ENCODE measurements at regions not wholly inside any gene's neighbourhood (a gene's known extent, or its start where the extent isn't known, plus 50 kb on each side); places are given as distances from the start of the nearest gene placed in this dataset.
A peak's percentile ranks its signal among the peaks of the same experiment; 100 is the strongest.

- peak; percentile 30 to 32 for DNase-seq
- intact Hi-C loops (cut with DNase I) = no loop called here
- 44 to 63% methylated on average over 11 to 12 of the region's 12 CpGs for WGBS, 2 donors
- no peaks in the 10 kb centered on the region for H3K27me3 ChIP-seq
- no peak for TF ChIP-seq CTCF (IDR thresholded peaks at IDR 0.05)
- TF ChIP-seq POLR2A (IDR thresholded peaks at IDR 0.05) = no peak
- H3K36me3 ChIP-seq = no peaks in the 10 kb centered on the region
- H3K9me3 ChIP-seq = no peaks in the 10 kb centered on the region
- no peak overlapping the region for H3K4me3 ChIP-seq (replicated peaks in 1 of 3)
- H3K4me1 ChIP-seq = peaks cover 22 to 28% of the 10 kb centered on the region in 2 donors
- H3K27ac ChIP-seq = peak overlapping the region; percentile 55 to 89 (median 66)
Observed at GRCh38 chr2:555164-555922, 121.9 kb downstream of the TMEM18 start.

GRCh38 chr2:554444-554843, 122.8 kb downstream of the TMEM18 start:
- 48 to 55% methylated on average over 13 of the region's 13 CpGs for WGBS, 2 donors
- TF ChIP-seq CTCF (IDR thresholded peaks at IDR 0.05) (no peak), POLR2A (IDR thresholded peaks at IDR 0.05) (no peak)
- Histone ChIP-seq H3K9me3 (no peaks in the 10 kb centered on the region), H3K4me1 (peaks cover 22 to 34% of the 10 kb centered on the region in 2 donors), H3K27ac (peak overlapping the region; percentile 55 to 89 (median 66)), H3K36me3 (no peaks in the 10 kb centered on the region), H3K4me3 (replicated peaks in 1 of 3) (no peak overlapping the region), H3K27me3 (no peaks in the 10 kb centered on the region)
- DNase-seq = peak; percentile 68 to 80
- intact Hi-C loops (cut with DNase I) = no loop called here

- intact Hi-C loops (cut with DNase I) = no loop called here
- Histone ChIP-seq H3K27ac (no peak overlapping the region), H3K4me1 (peaks cover 22 to 37% of the 10 kb centered on the region in 2 donors), H3K36me3 (no peaks in the 10 kb centered on the region), H3K9me3 (no peaks in the 10 kb centered on the region), H3K27me3 (no peaks in the 10 kb centered on the region), H3K4me3 (replicated peaks in 1 of 3) (no peak overlapping the region)
- DNase-seq = no peak
- 79% methylated on average over 14 of the region's 14 CpGs for WGBS, 2 donors
- no peak for TF ChIP-seq POLR2A (IDR thresholded peaks at IDR 0.05)
Observed at GRCh38 chr2:552906-553305, 124.3 kb downstream of the TMEM18 start.

GRCh38 chr2:551621-552020, 125.6 kb downstream of the TMEM18 start:
- Histone ChIP-seq H3K27me3 (no peaks in the 10 kb centered on the region), H3K4me1 (peaks cover 24 to 40% of the 10 kb centered on the region in 2 donors), H3K4me3 (replicated peaks in 1 of 3) (no peak overlapping the region), H3K36me3 (no peaks in the 10 kb centered on the region), H3K27ac (no peak overlapping the region), H3K9me3 (no peaks in the 10 kb centered on the region)
- DNase-seq = no peak
- intact Hi-C loops (cut with DNase I) = no loop called here
- WGBS, 2 donors = 79 to 88% methylated on average over 13 of the region's 13 CpGs
- no peak for TF ChIP-seq POLR2A (IDR thresholded peaks at IDR 0.05)
- no peak for TF ChIP-seq CTCF (IDR thresholded peaks at IDR 0.05)

GRCh38 chr2:550860-551567, 126.2 kb downstream of the TMEM18 start:
- Histone ChIP-seq H3K27me3 (no peaks in the 10 kb centered on the region), H3K9me3 (no peaks in the 10 kb centered on the region), H3K4me3 (replicated peaks in 1 of 3) (no peak overlapping the region), H3K27ac (no peak overlapping the region), H3K36me3 (no peaks in the 10 kb centered on the region), H3K4me1 (peaks cover 23 to 40% of the 10 kb centered on the region in 2 donors)
- no peak for TF ChIP-seq POLR2A (IDR thresholded peaks at IDR 0.05)
- no peak for TF ChIP-seq CTCF (IDR thresholded peaks at IDR 0.05)
- no peak for DNase-seq
- WGBS, 2 donors = 83 to 86% methylated on average over 13 of the region's 13 CpGs
- intact Hi-C loops (cut with DNase I) = no loop called here

Measured in thyroid gland (tissue), 4 donors.